C4-2B (cell line): ENCODE measurements at regions not wholly inside any gene's neighbourhood (a gene's known extent, or its start where the extent isn't known, plus 50 kb on each side); places are given as distances from the start of the nearest gene placed in this dataset.

Experiments
- ZFX ChIP-seq: fragments of 450-650 bp; IDR thresholded peaks from 2 replicates; pipeline ENCODE4 v1.6.1; 2017
- TF ChIP-seq, protein P1 (sequence below): fragments of 450-650 bp; conservative IDR thresholded peaks from 2 replicates; pipeline ENCODE4 v1.5.1; 2017; ENCODE audit warnings: mild to moderate bottlenecking

- TF ChIP-seq, protein P1, sequence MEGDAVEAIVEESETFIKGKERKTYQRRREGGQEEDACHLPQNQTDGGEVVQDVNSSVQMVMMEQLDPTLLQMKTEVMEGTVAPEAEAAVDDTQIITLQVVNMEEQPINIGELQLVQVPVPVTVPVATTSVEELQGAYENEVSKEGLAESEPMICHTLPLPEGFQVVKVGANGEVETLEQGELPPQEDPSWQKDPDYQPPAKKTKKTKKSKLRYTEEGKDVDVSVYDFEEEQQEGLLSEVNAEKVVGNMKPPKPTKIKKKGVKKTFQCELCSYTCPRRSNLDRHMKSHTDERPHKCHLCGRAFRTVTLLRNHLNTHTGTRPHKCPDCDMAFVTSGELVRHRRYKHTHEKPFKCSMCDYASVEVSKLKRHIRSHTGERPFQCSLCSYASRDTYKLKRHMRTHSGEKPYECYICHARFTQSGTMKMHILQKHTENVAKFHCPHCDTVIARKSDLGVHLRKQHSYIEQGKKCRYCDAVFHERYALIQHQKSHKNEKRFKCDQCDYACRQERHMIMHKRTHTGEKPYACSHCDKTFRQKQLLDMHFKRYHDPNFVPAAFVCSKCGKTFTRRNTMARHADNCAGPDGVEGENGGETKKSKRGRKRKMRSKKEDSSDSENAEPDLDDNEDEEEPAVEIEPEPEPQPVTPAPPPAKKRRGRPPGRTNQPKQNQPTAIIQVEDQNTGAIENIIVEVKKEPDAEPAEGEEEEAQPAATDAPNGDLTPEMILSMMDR, result no peak; the same call in 1 of the 2 replicates
- no peak for TF ChIP-seq ZFX
These were observed 386.6 kb downstream of the PCDH20 start for GRCh38 chr13:61029064-61029463.
